ENCODE measurements at regions not wholly inside any gene's neighbourhood (a gene's known extent, or its start where the extent isn't known, plus 50 kb on each side); places are given as distances from the start of the nearest gene placed in this dataset.
"Not testable (repeated sequence)": the region's sequence is repeated elsewhere in the genome, so short reads cannot be mapped to it uniquely, and the experiment has no call there.

- no peak for DNase-seq (ENCODE audit: low read depth, low spot score)
These were observed 512.9 kb upstream of the TNP1 start for GRCh38 chr2:217372794-217373193.

DNA sequence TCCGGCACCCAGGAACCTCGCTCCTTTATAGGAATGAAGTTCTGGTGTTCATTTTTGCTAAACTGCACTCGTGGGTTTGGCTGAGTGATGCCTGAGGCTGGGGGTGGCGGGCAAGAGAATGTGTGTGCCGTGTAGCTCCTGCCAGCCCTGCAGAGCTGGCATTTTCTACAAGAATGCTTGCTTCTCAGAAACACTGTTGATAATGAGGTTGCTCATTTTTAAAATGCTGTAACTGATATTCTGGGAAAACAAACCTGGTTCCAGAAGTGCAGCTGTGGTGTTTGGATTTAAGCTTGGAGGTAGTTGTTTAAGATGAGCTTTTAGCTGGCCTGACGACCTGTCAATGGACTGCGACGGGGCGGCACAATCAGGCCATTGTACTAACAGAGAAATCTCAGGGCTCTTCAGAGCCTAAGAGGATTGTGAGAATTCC lies 511.9 kb upstream of the TNP1 start:
- DNase-seq (ENCODE audit: low read depth, low spot score) = no peak

GRCh38 chr2:217370391-217370790 lies 510.5 kb upstream of the TNP1 start:
- DNase-seq (ENCODE audit: low read depth, low spot score) = no peak

- DNase-seq (ENCODE audit: low read depth, low spot score) = no peak
These were observed 507.6 kb upstream of the TNP1 start for GRCh38 chr2:217367464-217367863.

- DNase-seq (ENCODE audit: low read depth, low spot score) = no peak
These were observed 507.1 kb upstream of the TNP1 start for GRCh38 chr2:217366966-217367365.

DNA sequence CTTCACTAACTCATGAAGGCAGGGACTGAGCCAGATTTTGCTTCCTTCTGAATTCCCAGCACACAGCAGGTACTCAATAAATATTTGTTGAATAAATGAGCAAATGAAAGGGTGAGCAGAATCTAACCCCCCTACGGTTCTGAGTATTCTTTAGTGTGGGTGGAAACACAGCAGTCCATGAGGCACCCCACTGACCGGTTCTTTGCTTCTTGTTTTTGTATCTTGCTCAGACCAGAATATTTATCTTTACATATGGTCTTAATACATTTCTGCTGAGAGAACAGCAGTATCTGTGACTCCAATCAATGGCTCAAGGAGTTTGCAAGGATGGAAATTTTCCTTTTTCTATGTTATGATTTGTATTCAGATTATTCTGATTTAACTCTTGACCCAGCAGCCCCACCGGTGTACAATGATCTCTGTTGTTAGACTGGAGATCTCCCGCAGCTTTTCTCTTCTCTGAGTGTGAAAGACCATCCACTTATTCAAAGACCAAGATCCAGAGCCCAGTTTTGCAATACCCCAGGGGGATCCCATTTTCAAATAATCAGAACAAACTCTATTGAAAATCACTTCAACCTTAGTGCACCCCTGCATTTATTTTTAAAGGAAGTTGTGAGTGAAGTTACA lies 506.5 kb upstream of the TNP1 start:
- DNase-seq (ENCODE audit: low read depth, low spot score) = no peak

- no peak for DNase-seq (ENCODE audit: low read depth, low spot score)
These were observed 505.8 kb upstream of the TNP1 start for GRCh38 chr2:217365656-217366055.

DNA sequence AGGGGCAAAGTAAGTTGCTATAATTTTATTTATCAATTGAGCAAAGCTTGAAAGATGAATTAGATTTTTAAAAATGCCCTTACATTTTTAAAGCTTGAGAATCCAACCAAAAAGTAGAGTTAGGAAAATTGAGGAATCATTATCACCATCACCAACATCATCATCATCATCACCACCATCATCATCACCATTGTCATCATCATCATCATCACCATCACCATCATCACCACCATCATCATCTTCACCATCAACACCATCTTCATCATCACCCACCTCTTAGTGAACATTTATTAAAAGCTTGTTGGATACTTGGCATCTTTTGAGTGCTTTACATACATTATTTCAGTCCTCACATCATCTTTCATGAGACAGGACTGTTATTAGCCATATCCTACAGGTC lies 504.4 kb upstream of the TNP1 start:
- DNase-seq (ENCODE audit: low read depth, low spot score) = no peak

DNA sequence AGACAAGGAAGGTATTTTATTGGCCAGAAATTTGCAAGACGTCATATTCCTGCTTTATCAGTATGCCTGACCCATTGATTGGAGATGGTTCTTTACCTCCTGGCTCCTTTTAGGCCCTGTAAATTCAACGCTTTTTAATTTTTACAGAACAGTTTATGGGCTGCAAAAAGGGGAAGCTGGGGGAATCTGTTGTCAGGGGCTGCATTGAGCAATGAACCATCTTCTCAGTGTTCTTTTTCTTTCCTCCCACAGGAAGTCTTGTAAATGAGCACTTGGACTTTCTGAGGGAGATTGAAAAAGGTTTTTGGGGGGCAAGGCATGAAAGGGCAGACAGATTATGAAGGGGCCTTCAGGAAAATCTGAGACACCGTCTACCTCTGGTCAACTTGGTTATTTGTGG lies 503.6 kb upstream of the TNP1 start:
- DNase-seq (ENCODE audit: low read depth, low spot score) = no peak

DNA sequence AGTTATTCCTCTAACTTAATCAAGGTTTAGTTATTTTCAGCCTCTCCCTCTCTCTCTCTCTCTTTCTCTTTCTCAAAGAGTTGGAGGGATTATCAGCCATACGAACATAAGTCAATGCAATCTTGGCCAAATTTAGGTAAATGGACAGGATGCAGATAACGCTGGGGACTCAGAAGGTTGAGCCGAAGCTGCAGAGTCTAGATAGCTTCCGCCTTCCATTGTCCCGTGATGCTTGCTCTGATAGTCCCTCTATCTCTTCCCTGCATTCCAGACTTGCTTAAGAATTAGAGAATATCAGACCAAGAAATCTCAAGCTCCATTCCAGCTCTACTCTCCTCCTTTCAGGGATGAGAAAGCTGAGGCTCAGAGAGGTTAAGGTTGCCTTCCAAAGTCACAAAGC lies 502.8 kb upstream of the TNP1 start:
- DNase-seq (ENCODE audit: low read depth, low spot score) = no peak

- DNase-seq (ENCODE audit: low read depth, low spot score) = no peak
These were observed 502.4 kb upstream of the TNP1 start for GRCh38 chr2:217362286-217362685.

- no peak for DNase-seq (ENCODE audit: low read depth, low spot score)
These were observed 501.6 kb upstream of the TNP1 start for GRCh38 chr2:217361483-217361880.

DNA sequence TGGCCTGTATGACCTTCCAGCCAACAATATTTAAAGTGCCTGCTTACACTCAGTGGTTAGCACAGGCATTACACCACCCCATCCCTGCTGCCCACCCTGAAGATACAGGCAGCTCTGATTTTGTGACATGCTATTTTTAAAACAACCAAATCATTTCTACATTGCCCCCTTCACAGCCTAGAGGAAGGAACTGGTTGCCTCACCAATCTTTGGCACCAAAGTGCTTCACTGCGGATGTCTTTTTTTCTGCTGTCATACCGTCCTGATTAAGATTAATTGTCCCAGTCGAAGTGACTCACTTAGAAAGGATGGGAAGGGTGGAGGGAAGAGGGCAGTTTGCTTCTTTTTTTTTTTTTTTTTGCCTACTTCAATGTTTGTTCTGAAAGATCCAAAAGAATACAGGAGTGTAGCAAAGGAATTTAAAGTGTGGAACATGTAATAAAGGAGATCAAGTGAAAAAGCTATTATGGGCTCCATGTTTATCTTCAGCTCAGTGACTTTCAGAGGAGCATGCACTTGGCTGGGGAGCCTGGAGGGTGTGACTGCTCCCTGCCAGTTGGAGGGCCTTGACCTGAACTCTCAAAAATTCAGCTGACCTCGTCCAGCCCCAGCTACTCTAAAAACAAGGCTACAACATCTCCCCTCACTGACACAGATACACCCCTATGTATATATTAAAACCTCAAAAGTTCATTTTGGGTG lies 501.1 kb upstream of the TNP1 start:
- no peak for DNase-seq (ENCODE audit: low read depth, low spot score)

- DNase-seq (ENCODE audit: low read depth, low spot score) = no peak
These were observed 500.2 kb upstream of the TNP1 start for GRCh38 chr2:217360111-217360510.

DNA sequence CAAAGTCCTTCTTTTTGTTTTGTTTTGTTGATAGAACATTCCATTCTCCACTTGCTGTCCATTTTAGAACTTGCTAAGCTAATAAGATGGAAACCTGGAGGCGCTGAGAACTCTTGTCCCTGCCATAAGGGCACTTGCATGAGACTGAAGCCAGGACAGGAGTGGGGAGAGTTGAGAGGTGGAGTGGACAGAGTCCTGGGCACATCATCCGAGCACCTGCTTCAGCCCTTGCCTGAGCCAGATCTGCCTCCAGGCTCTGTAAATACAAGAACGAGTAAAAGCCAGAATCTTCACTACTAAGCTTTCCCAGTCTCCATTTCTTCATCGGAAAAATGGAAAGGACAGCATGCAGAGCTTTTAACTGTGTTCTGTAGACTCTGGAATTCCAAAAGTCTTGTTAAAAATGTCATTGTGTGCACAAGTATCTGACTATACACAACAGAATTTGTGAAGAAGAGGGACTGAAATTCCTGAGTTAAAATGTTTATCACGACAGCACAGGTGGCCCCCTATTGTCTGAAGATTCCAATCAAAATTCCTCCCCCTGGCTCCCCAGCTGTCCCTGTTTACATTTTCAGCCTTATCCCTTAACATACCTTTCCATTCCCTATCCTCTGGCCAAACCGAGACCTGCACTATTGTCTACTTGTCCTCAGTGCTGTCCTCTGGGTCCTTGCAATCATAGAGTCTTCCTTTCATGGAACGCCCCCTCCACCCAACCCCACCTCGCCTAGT lies 498.2 kb upstream of the TNP1 start:
- no peak for DNase-seq (ENCODE audit: low read depth, low spot score)

GRCh38 chr2:217356781-217357180 lies 496.9 kb upstream of the TNP1 start:
- DNase-seq (ENCODE audit: low read depth, low spot score) = no peak

GRCh38 chr2:217356142-217356541 lies 496.3 kb upstream of the TNP1 start:
- DNase-seq (ENCODE audit: low read depth, low spot score) = no peak

GRCh38 chr2:217353591-217353990 lies 493.7 kb upstream of the TNP1 start:
- no peak for DNase-seq (ENCODE audit: low read depth, low spot score)

- DNase-seq (ENCODE audit: low read depth, low spot score) = no peak
These were observed 491.5 kb upstream of the TNP1 start for GRCh38 chr2:217351378-217351777.

DNA sequence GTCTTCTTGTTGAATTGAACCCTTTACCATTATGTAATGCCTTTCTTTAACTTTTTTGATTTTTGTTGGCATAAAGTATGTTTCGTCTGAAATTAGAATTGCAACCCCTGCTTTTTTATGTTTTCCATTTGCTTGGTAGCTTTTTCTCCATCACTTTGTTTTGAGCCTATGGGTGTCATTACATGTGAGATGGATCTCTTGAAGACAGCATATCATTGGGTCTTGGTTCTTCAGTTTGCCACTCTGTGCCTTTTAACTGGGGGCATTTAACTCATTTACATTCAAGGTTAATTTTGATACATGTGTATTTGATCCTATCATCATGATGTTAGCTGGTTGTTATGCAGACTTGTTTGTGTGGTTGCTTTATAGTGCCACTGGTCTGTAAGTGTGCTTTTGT lies 489.4 kb upstream of the TNP1 start:
- DNase-seq (ENCODE audit: low read depth, low spot score) = no peak

DNA sequence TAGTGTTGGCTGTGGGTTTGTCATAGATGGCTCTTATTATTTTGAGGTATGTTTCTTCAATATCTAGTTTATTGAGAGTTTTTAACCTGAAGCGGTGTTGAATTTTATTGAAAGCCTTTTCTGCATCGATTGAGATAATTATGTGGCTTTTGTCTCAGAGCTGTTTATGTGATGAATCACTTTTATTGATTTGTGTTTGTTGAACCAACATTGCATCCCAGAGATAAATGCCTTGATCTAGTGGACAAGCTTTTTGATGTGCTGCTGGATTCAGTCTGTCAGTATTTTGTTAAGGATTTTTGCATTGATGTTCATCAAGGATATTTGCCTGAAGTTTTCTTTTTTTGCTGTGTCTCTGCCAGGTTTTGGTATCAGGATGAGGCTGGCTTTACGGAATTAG lies 487.8 kb upstream of the TNP1 start:
- not testable (repeated sequence) for DNase-seq (ENCODE audit: low read depth, low spot score)

DNA sequence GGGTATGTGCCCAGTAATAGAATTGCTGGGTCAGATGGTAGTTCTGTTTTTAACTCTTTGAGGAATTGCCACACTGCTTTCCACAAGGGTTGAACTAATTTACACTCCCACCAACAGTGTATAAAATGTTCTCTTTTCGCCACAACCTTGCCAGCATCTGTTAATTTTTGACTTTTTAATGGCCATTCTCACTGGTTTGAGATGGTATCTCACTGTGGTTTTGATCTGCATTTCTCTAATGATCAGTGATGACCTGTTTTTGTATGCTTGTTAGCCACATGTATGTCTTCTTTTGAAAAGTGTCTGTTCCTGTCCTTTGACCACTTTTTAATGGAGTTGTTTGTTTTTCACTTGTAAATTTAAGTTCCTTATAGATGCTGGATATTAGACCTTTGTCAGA lies 486.2 kb upstream of the TNP1 start:
- not testable (repeated sequence) for DNase-seq (ENCODE audit: low read depth, low spot score)

- DNase-seq (ENCODE audit: low read depth, low spot score) = no peak
These were observed 481.0 kb upstream of the TNP1 start for GRCh38 chr2:217340899-217341298.
